ENCODE measurements at regions not wholly inside any gene's neighbourhood (a gene's known extent, or its start where the extent isn't known, plus 50 kb on each side); places are given as distances from the start of the nearest gene placed in this dataset.

DNA sequence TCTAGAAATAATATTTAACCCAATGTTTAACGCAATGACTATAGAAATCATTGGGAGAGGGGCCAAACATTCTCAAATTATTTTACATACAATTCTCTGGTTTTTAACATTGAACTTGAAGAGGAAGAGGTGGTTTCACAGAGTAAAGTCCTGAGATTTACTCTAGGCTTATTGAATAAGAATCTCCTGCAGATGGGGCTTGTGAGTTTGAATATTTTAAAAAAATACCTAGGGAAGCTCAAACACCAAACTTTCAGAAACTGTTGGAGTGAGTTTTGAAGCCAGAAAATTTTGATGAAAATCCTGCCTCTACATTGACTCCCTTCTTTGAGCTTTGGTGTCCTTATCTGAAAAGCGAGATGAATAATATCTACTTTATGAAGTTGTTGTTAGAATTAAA is 906.6 kb downstream of the TUSC7 start:
- H3K9me3 Mint-ChIP-seq, result no peaks in the 10 kb centered on the region
- Histone ChIP-seq H2AFZ (no peak overlapping the region), H3K79me2 (replicated peaks; ENCODE audit: insufficient read depth) (no peaks in the 10 kb centered on the region), H3K4me2 (no peak overlapping the region), H3K36me3 (ENCODE audit: insufficient read depth) (no peaks in the 10 kb centered on the region), H3K27ac (ENCODE audit: low read depth) (no peak overlapping the region), H3F3A (replicated peaks; ENCODE audit: low read depth) (no peaks in the 10 kb centered on the region), H3K4me1 (ENCODE audit: insufficient read depth) (no peaks in the 10 kb centered on the region), H3K9me2 (ENCODE audit: insufficient read depth) (no peaks in the 10 kb centered on the region), H3K4me3 (no peak overlapping the region), H4K20me1 (replicated peaks; ENCODE audit: insufficient read depth) (no peaks in the 10 kb centered on the region), H3K27me3 (ENCODE audit: insufficient read depth) (no peaks in the 10 kb centered on the region)
- H3K27me3 Mint-ChIP-seq (ENCODE audit: insufficient read depth, low read depth, poor library complexity), result no peaks in the 10 kb centered on the region
- peaks cover under 1% of the 10 kb centered on the region; the same call in 2 of the 3 replicates for H3K4me1 Mint-ChIP-seq
- ATAC-seq (no peak), DNase-seq (ENCODE audit: low spot score) (no peak)
- H3K36me3 Mint-ChIP-seq (ENCODE audit: low read depth), result no peaks in the 10 kb centered on the region
- no peak overlapping the region for H3K4me3 Mint-ChIP-seq
- TF ChIP-seq ZNF331 (CRISPR knock-in tag; IDR thresholded peaks at IDR 0.05; ENCODE audit: low read depth) (no peak), JUNB (IDR thresholded peaks at IDR 0.05; ENCODE audit: unreplicated experiment) (no peak), POLR2AphosphoS5 (IDR thresholded peaks at IDR 0.05; ENCODE audit: low read depth) (no peak), STAT1 (IDR thresholded peaks at IDR 0.05; ENCODE audit: unreplicated experiment) (no peak)
- H3K27ac Mint-ChIP-seq, result no peak overlapping the region

DNA sequence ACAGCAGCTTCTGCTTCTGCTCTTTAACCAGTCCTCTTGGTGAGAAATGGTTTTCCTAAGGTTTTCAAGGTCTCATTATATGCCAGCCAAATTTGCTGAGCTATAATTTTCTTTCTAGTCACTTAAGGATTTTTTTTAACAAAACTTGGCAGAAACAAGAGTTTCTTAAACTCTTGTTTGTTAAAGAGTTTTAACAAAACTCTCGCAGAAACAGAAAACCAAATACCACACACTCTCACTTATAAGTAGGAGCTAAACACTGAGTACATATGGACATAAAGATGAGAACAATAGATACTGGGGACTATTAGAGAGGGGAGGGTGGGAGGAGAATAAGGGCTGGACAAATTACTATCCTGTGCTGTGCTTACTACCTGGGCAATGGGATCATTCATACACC is 908.3 kb downstream of the TUSC7 start:
- no peaks in the 10 kb centered on the region for H4K20me1 ChIP-seq (replicated peaks; ENCODE audit: insufficient read depth)
- H3K27me3 Mint-ChIP-seq (ENCODE audit: insufficient read depth, low read depth, poor library complexity), result no peaks in the 10 kb centered on the region
- ATAC-seq (no peak), DNase-seq (ENCODE audit: low spot score) (no peak)
- no peaks in the 10 kb centered on the region for H3K36me3 Mint-ChIP-seq (ENCODE audit: low read depth)
- H3K27ac ChIP-seq (ENCODE audit: low read depth), result no peak overlapping the region
- no peak overlapping the region for H3K27ac Mint-ChIP-seq
- H3K27me3 ChIP-seq (ENCODE audit: insufficient read depth), result no peaks in the 10 kb centered on the region
- no peaks in the 10 kb centered on the region for H3K9me3 Mint-ChIP-seq
- H3K4me2 ChIP-seq, result no peak overlapping the region
- no peaks in the 10 kb centered on the region for H3K79me2 ChIP-seq (replicated peaks; ENCODE audit: insufficient read depth)
- no peaks in the 10 kb centered on the region for H3K36me3 ChIP-seq (ENCODE audit: insufficient read depth)
- no peak overlapping the region for H3K4me3 Mint-ChIP-seq
- H3F3A ChIP-seq (replicated peaks; ENCODE audit: low read depth), result no peaks in the 10 kb centered on the region
- no peak overlapping the region for H2AFZ ChIP-seq
- no peak overlapping the region for H3K4me3 ChIP-seq
- peaks cover 8% of the 10 kb centered on the region for H3K4me1 Mint-ChIP-seq
- peaks cover 6% of the 10 kb centered on the region; the same call in 1 of the 2 replicates for H3K4me1 ChIP-seq (ENCODE audit: insufficient read depth)
- H3K9me2 ChIP-seq (ENCODE audit: insufficient read depth), result no peaks in the 10 kb centered on the region
- TF ChIP-seq POLR2AphosphoS5 (IDR thresholded peaks at IDR 0.05; ENCODE audit: low read depth) (no peak), EZH2phosphoT487 (IDR thresholded peaks at IDR 0.05; ENCODE audit: unreplicated experiment) (no peak), NANOG (IDR thresholded peaks at IDR 0.05; ENCODE audit: borderline replicate concordance) (no peak), ZNF331 (CRISPR knock-in tag; IDR thresholded peaks at IDR 0.05; ENCODE audit: low read depth) (no peak), ZNF114 (CRISPR knock-in tag; IDR thresholded peaks at IDR 0.05) (no peak), REST (IDR thresholded peaks at IDR 0.05; ENCODE audit: unreplicated experiment) (no peak), JUNB (IDR thresholded peaks at IDR 0.05; ENCODE audit: unreplicated experiment) (no peak), STAT1 (IDR thresholded peaks at IDR 0.05; ENCODE audit: unreplicated experiment) (no peak), CREB1 (CRISPR knock-in tag; IDR thresholded peaks at IDR 0.05; ENCODE audit: low read depth) (no peak), CTCF (conservative IDR thresholded peaks at IDR 0.05; ENCODE audit: low read depth in 2 of 2) (no peak)
- TF ChIP-seq, protein P1, sequence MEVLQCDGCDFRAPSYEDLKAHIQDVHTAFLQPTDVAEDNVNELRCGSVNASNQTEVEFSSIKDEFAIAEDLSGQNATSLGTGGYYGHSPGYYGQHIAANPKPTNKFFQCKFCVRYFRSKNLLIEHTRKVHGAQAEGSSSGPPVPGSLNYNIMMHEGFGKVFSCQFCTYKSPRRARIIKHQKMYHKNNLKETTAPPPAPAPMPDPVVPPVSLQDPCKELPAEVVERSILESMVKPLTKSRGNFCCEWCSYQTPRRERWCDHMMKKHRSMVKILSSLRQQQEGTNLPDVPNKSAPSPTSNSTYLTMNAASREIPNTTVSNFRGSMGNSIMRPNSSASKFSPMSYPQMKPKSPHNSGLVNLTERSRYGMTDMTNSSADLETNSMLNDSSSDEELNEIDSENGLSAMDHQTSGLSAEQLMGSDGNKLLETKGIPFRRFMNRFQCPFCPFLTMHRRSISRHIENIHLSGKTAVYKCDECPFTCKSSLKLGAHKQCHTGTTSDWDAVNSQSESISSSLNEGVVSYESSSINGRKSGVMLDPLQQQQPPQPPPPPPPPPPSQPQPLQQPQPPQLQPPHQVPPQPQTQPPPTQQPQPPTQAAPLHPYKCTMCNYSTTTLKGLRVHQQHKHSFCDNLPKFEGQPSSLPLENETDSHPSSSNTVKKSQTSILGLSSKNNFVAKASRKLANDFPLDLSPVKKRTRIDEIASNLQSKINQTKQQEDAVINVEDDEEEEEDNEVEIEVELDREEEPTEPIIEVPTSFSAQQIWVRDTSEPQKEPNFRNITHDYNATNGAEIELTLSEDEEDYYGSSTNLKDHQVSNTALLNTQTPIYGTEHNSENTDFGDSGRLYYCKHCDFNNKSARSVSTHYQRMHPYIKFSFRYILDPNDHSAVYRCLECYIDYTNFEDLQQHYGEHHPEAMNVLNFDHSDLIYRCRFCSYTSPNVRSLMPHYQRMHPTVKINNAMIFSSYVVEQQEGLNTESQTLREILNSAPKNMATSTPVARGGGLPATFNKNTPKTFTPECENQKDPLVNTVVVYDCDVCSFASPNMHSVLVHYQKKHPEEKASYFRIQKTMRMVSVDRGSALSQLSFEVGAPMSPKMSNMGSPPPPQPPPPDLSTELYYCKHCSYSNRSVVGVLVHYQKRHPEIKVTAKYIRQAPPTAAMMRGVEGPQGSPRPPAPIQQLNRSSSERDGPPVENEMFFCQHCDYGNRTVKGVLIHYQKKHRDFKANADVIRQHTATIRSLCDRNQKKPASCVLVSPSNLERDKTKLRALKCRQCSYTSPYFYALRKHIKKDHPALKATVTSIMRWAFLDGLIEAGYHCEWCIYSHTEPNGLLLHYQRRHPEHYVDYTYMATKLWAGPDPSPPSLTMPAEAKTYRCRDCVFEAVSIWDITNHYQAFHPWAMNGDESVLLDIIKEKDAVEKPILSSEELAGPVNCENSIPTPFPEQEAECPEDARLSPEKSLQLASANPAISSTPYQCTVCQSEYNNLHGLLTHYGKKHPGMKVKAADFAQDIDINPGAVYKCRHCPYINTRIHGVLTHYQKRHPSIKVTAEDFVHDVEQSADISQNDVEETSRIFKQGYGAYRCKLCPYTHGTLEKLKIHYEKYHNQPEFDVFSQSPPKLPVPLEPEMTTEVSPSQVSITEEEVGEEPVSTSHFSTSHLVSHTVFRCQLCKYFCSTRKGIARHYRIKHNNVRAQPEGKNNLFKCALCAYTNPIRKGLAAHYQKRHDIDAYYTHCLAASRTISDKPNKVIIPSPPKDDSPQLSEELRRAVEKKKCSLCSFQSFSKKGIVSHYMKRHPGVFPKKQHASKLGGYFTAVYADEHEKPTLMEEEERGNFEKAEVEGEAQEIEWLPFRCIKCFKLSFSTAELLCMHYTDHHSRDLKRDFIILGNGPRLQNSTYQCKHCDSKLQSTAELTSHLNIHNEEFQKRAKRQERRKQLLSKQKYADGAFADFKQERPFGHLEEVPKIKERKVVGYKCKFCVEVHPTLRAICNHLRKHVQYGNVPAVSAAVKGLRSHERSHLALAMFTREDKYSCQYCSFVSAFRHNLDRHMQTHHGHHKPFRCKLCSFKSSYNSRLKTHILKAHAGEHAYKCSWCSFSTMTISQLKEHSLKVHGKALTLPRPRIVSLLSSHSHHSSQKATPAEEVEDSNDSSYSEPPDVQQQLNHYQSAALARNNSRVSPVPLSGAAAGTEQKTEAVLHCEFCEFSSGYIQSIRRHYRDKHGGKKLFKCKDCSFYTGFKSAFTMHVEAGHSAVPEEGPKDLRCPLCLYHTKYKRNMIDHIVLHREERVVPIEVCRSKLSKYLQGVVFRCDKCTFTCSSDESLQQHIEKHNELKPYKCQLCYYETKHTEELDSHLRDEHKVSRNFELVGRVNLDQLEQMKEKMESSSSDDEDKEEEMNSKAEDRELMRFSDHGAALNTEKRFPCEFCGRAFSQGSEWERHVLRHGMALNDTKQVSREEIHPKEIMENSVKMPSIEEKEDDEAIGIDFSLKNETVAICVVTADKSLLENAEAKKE (CRISPR knock-in tag; IDR thresholded peaks at IDR 0.05), result no peak

All from GM23338 (cell line).